ENCODE measurements at regions not wholly inside any gene's neighbourhood (a gene's known extent, or its start where the extent isn't known, plus 50 kb on each side); places are given as distances from the start of the nearest gene placed in this dataset.

DNA sequence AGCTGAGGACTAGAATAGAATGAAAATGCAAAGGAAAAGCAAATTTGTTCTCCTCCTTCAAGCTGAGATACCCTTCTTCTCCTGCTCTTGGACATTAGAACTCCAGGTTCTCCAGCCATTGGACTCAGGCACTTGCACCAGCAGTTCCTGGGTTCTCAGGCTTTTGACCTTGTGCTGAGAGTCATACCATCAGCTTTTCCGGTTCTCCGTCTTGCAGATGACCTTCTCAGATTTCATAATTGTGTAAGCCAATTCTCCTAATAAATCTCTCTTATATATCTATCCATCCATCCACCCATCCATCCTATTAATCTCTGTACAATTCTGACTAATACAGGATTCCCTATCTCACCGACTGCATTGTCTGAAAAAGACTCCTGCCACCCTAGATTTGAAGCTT lies 108.3 kb downstream of the AHR start:
- TF ChIP-seq, protein P1, sequence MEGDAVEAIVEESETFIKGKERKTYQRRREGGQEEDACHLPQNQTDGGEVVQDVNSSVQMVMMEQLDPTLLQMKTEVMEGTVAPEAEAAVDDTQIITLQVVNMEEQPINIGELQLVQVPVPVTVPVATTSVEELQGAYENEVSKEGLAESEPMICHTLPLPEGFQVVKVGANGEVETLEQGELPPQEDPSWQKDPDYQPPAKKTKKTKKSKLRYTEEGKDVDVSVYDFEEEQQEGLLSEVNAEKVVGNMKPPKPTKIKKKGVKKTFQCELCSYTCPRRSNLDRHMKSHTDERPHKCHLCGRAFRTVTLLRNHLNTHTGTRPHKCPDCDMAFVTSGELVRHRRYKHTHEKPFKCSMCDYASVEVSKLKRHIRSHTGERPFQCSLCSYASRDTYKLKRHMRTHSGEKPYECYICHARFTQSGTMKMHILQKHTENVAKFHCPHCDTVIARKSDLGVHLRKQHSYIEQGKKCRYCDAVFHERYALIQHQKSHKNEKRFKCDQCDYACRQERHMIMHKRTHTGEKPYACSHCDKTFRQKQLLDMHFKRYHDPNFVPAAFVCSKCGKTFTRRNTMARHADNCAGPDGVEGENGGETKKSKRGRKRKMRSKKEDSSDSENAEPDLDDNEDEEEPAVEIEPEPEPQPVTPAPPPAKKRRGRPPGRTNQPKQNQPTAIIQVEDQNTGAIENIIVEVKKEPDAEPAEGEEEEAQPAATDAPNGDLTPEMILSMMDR (IDR thresholded peaks at IDR 0.05) = no peak
- no peak for TF ChIP-seq POLR2A (IDR thresholded peaks at IDR 0.05)
